NCI-H2196 (cell line): ENCODE measurements at regions not wholly inside any gene's neighbourhood (a gene's known extent, or its start where the extent isn't known, plus 50 kb on each side); places are given as distances from the start of the nearest gene placed in this dataset.

Experiments used
- DNase-seq: peaks from one replicate; lab custom pipeline; 2025; ENCODE audit not compliant: unreplicated experiment; lab: John Stamatoyannopoulos, UW

- DNase-seq = no peak
Observed at GRCh38 chr6:5946701-5947100, 60.0 kb downstream of the NRN1 start.

GRCh38 chr6:5946181-5946580 lies 60.5 kb downstream of the NRN1 start:
- no peak for DNase-seq

DNA sequence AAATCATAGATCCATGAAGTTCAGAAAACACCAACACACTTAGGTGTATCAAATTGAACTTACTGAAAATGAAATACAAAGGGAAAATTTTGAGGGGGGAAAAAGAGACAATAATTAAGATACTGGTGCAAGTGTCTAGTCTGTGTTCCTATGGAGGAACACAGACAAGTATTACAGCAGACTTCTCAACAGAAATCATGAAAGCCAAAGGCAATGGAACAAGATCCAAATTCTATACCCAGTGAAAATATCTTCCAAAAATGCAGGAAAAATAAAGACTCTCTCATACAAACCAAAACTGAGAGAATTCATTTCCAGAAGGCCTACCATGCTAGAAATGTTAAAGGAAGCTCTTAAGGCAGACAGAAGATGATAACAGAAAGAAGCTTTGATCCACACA lies 63.1 kb downstream of the NRN1 start:
- DNase-seq = no peak

DNA sequence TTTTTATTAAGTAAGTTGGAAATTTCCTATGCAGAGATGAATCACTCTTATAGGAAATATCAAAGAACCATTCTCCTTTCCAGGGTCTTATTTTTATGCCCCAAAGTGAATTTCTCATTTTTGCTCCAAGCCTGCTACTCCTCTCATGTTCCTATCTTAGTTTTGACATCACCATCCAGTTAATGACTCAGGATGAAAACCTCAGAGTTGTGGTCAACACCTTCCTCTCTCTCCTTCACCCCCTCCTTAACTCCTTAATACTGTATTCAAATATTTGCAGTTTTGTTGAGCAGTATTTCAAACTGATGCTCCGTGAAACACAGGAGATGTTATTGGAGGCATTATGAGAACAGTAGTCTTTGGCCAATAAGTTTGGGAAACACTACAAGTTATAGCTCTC lies 64.1 kb downstream of the NRN1 start:
- DNase-seq = no peak

DNA sequence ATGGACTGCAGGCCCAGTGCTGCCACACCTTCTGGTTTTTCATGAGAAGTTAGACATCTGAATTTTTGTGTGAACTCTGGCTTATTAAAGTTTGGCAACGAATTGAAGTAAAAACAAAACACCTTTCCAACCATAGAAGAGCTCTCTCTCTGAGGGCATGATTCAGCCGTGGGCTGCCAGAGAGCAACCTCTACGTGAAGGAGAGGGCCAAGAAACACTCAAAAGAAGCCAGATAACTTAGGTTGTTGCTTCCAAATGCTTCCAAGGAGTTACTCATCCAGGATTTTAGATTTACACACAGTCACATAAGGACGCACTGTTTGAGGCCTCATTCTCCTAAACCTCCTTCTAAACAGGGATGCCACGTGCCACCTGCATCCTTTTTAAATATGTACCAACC lies 65.5 kb downstream of the NRN1 start:
- no peak for DNase-seq

DNA sequence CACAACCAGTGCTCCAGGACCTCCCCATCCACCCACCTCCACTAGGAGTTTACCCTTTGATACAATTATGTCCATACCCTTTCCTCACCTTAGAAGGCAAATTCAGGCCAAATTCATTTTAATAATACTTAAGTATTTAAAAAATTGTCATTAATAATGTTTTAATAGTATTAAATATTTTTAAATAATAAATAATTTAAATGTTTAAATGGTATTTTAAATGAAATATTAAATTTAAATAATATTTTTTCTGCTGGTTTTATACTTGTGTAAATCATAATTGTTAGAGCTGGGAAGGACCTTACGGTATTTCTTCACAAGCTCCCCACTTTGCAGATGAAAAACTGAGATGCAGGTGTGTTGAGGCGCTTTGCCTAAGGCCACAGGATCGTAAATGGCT lies 67.8 kb downstream of the NRN1 start:
- no peak for DNase-seq

- DNase-seq = no peak
Observed at GRCh38 chr6:5937936-5938706, 68.6 kb downstream of the NRN1 start.

GRCh38 chr6:5937169-5937909 lies 69.4 kb downstream of the NRN1 start:
- no peak for DNase-seq

- no peak for DNase-seq
Observed at GRCh38 chr6:5936631-5937030, 70.1 kb downstream of the NRN1 start.

GRCh38 chr6:5936140-5936539 lies 70.6 kb downstream of the NRN1 start:
- DNase-seq = no peak

DNA sequence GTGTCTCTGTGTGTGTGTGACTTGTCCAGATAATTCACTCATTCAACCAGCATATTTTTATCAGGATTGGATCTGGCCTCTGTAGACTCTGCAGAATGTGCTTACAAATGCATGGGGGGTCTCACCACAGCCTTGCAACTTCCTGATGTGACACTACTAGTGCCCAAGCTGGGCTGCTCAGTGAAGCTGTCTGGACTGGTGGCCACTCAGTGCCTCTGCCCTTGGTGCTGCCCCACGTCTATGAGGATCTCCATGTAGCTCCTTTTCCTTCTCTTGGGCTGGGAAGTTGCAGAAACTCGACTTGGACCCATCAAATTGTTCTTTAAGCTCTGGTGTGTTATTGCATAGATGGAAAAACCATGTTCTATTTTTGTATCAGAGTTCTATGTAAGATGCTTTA lies 75.8 kb downstream of the NRN1 start:
- DNase-seq = no peak

DNA sequence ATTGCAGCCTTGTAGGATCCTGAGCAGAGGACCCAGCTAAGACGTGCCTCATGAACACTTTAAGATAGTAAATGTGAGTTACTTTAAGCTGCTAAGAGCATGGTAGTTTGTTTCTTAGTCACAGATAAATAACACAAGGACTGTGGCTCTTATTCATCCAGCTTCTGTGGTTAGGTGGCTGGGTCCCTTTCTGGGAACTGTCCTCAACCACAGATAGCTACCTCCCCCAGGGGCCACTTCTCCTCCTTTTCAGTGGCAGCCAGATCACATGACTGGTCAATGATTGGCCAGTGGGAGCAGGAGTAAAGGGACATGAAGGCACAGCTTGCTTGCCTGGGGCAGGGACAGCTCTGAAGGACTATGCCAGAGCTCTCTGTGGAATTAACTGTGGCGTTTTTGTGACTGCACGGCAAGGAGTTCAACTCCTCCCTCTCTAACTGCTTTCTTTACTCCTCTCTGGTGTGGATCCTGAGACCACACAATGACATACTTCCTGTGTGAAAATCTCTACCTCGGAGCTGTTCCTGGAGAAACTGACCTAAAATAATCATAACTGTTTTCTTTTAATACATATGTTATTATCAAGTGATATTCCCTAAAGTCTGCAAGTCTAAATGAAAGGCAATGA lies 76.5 kb downstream of the NRN1 start:
- DNase-seq = no peak

- no peak for DNase-seq
Observed at GRCh38 chr6:5923840-5924239, 82.9 kb downstream of the NRN1 start.

DNA sequence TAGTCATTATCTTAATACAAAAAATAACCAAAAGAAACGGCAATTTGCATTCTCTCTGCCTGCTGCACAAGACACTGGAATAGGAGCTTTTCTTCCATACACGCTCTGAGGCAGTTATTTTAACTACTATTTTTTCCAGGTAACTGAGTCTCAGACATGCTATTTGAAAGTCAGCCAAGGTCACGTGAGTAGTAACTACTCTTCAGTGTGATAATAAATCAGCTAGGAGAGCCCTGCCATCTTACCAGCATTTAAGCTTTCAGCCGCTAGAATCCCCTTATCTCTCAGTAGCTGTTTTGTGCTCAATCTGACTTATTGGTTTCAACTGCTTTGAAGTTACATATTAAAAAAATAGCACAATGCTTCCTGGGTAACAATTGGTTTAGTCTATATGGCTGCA lies 84.5 kb downstream of the NRN1 start:
- no peak for DNase-seq

DNA sequence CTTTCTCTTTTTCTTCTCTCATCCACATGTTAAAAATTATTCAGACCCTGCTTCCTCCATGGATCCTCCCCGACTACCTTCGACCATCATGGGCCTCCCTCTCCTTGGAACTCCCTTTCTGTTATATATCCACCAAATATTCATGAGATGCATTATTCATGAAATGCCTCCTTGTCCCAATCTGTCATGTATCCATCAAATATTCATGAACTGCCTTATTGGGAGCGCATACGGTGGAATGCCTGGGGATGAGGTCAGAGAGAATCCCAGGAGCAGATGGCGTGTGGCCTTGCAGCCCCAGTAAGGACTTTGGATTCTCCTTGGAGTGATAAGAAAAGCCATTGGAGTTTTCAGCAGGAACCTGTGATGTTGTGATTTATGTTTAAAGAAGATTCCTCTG lies 97.0 kb downstream of the NRN1 start:
- DNase-seq = no peak

DNA sequence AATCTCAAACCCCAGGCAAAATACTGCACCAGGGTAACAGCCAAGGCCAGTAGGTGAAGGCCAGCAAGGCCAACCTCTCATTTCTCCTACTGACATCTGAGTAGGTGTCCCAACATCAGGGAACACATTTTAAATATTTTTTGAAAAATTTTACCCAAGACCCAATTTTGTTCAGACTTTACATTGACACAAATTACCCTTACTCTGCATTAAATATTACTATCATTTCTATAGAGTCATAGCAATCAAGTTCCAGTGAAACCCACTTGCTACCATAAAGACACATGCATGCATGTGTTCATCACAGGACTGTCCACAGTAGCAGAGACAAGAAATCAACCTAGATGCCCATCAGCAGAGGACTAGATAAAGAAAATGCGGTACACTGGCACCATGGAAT lies 99.9 kb downstream of the NRN1 start:
- DNase-seq = no peak

GRCh38 chr6:5906340-5906670 lies 100.4 kb downstream of the NRN1 start:
- no peak for DNase-seq

DNA sequence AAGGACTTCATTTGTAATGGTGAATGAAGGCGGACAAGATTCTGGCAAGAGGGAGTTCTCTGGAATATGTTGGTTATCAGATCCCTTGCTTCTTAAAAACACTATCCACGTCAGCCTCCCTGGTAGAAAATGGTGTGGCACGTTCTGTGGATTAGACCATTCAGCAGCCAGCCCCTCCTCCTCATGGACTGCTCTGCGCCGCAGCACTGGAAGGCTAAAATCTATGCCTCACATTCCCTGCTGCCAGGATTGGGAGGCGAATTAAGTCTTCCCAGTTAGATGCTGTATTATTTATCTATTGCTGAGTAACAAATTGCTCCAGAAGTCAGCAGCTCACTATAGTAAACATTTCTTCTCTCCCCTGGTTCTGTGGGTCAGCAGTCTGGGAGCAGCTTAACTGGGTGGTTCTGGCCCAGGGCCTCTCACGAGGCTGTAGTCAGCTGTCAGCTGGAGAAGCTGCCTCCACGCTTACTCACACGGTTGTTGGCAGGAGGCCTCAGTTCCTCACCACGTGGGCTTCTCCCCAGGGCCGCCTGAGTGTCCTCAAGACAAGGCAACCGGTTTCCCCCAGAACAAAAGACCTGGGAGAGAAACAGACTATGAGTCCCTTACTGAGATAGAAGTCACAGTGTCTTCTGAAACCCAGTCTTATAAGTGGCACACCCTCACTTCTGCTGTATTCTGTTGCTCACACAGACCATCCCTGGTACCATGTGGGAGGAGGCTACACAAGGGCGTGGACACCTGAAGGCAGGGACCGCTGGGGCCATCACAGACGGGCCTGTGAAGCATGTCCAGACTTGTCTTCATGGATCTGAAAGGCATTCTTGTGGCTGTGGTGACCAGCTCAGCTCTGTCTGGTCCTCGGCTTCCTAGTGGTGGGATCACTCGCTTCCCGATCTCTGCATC lies 101.0 kb downstream of the NRN1 start:
- no peak for DNase-seq

GRCh38 chr6:5904532-5904931 lies 102.2 kb downstream of the NRN1 start:
- DNase-seq = no peak

DNA sequence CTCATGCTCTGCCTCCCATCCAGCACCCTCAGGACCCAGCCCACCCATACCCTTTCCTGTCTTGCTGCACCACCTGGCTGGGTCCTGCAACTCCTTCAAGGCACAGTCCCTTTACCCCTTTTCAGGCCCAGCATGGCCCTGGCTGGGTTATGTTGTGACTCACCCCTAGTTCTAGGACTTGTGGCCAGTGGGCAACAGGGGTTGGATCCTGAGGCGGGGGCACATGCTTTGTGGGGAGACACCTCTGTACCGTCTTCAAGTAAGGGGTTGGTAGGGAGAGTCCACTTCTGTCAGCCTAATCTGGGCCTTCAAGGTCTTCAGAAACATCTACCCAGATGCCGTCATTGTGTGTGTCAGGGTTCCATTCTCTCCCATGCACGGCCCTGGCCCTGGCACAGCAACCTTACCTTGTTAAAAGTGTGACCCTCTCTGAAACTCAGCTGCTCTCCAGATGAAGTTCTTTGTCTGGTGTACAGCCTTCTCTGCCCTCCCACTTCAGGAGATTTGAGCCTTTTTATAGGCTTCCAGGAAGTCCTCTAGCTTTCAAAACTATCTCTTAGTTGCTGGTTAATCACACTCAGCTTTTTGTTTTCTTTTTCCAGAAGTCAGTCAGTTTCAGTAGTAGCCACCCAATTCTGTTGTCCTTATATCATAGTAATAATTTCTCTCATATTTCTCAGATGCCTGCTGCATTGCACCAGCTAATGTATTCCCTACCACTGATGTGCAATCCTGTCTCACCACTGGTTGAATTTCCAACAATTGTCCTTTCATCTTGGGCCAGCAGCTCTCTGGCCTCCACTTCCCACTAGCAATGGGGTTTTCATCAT lies 107.3 kb downstream of the NRN1 start:
- no peak for DNase-seq
